K562 (cell line): ENCODE measurements at regions not wholly inside any gene's neighbourhood (a gene's known extent, or its start where the extent isn't known, plus 50 kb on each side); places are given as distances from the start of the nearest gene placed in this dataset.

Experiments
- ATAC-seq: fragments of 200-7000 bp; cut with Tn5 transposase; 3 replicates; pipeline ENCODE4 v1.9.1; 2020; ENCODE audit warnings: moderate library complexity
- BruUV-seq: library from RNA; stranded (reverse); fragments of 400-500 nt; replicated peaks from 2 replicates; lab custom pipeline; 2021; lab: Mats Ljungman, UMichigan
- CTCF ChIA-PET: fragments of 300-600 bp; formaldehyde crosslinking; extraction: SDS; loops from one replicate; lab custom pipeline; 2021; ENCODE audit warnings: low intra/inter-chr PET ratio; lab: Yijun Ruan, JAX
- POLR2A ChIA-PET: fragments of 300-600, 350-650 bp; sonication (Branson Sonifier 250); formaldehyde crosslinking; extraction: SDS; loops from one replicate; lab custom pipeline; 2021; ENCODE audit warnings: antibody characterized with exemption, inconsistent platforms; lab: Yijun Ruan, JAX
- DNase-seq, 4 experiments: peaks; one replicate each; pipeline versions ENCODE4 v3.0.0 to v3.0.0-alpha.2; 2011 to 2018; ENCODE audit warnings: low spot score in 3 of 4, mixed read lengths in 3 of 4; ENCODE audit errors: extremely low read depth in 1 of 4
- FAIRE-seq: peaks from 2 replicates; lab custom pipeline; 2011; peaks lifted over from hg19 to GRCh38; lab: Jason Lieb, UNC
- H2AFZ ChIP-seq: 2 replicates; pipeline ENCODE4 v1.6.0; 2011; ENCODE audit warnings: low read depth, low read length, control low read depth, inconsistent platforms
- H3K27ac ChIP-seq: fragments of 200-600 bp; 3 replicates; pipeline ENCODE4 v1.8.0; 2011; ENCODE audit warnings: low read depth, mild to moderate bottlenecking, control low read depth, inconsistent platforms, low read length, moderate library complexity, mixed read lengths; ENCODE audit errors: extremely low read depth
- H3K27me3 ChIP-seq, 2 experiments: fragments of 300-600 bp in 1 of 2; 2 replicates in 1 of 2; 3 replicates in 1 of 2; pipeline versions ENCODE4 v1.6.0 to v1.8.0; 2011; ENCODE audit warnings: inconsistent platforms in 2 of 2, low read length in 2 of 2, mild to moderate bottlenecking in 1 of 2, mixed read lengths in 1 of 2, moderate library complexity in 1 of 2; ENCODE audit not compliant: control insufficient read depth in 2 of 2, insufficient read depth in 2 of 2
- H3K36me3 ChIP-seq: fragments of 300-600 bp; 3 replicates; pipeline ENCODE4 v1.8.0; 2011; ENCODE audit warnings: mild to moderate bottlenecking, low read length, inconsistent platforms; ENCODE audit not compliant: control insufficient read depth, insufficient read depth
- H3K4me1 ChIP-seq, 2 experiments: fragments of 200-600 bp in 1 of 2; replicated peaks in 1 of 2; 2 replicates in 1 of 2; 3 replicates in 1 of 2; pipeline versions ENCODE4 v1.5.1 to v1.8.0; 2011; ENCODE audit warnings: inconsistent platforms in 2 of 2, low read length in 2 of 2, mild to moderate bottlenecking in 1 of 2, mixed read lengths in 1 of 2, moderate library complexity in 1 of 2; ENCODE audit not compliant: control insufficient read depth in 2 of 2, insufficient read depth in 2 of 2
- H3K4me2 ChIP-seq: 2 replicates; pipeline ENCODE4 v1.6.1; 2011; ENCODE audit warnings: low read length, control low read depth, inconsistent platforms, mixed read lengths; ENCODE audit not compliant: insufficient read depth
- H3K4me3 ChIP-seq: fragments of 200-600 bp; sonication (generic), shearing (Covaris generic); 2 replicates; pipeline ENCODE4 v1.5.1; 2016; ENCODE audit warnings: control low read depth, inconsistent platforms
- H3K79me2 ChIP-seq: fragments of 200-600 bp; 3 replicates; pipeline ENCODE4 v1.8.0; 2011; ENCODE audit warnings: low read length, inconsistent platforms; ENCODE audit not compliant: control insufficient read depth, insufficient read depth
- H3K9ac ChIP-seq, 2 experiments: 2 replicates each; pipeline versions ENCODE4 v1.6.0 to v1.6.1; 2011; ENCODE audit warnings: low read depth in 2 of 2, low read length in 2 of 2, control low read depth in 1 of 2, inconsistent platforms in 1 of 2, mild to moderate bottlenecking in 1 of 2, mixed read lengths in 1 of 2; ENCODE audit not compliant: insufficient read depth in 1 of 2
- H3K9me1 ChIP-seq: one replicate; pipeline ENCODE4 v1.6.0; 2011; ENCODE audit warnings: inconsistent platforms, mild to moderate bottlenecking, low read length, moderate library complexity; ENCODE audit not compliant: control insufficient read depth, insufficient read depth
- H3K9me3 ChIP-seq: replicated peaks from 2 replicates; pipeline ENCODE4 v1.5.1; 2011; ENCODE audit warnings: low read depth, low read length, inconsistent platforms; ENCODE audit not compliant: control insufficient read depth, insufficient read depth
- H4K20me1 ChIP-seq: replicated peaks from 2 replicates; pipeline ENCODE4 v1.6.1; 2011; ENCODE audit warnings: low read length, inconsistent platforms, mixed read lengths; ENCODE audit not compliant: control insufficient read depth, insufficient read depth
- CAMTA2 ChIP-seq: fragments of 250-450 bp; sonication (Bioruptor Pico); conservative IDR thresholded peaks from 2 replicates; pipeline ENCODE4 v1.5.1; 2022
- NEUROD1 ChIP-seq: fragments of 150-350 bp; IDR thresholded peaks from 2 replicates; pipeline ENCODE4 v1.6.1; 2014; ENCODE audit warnings: borderline replicate concordance, low read length, low read depth; ENCODE audit not compliant: partially characterized antibody
- SIN3B ChIP-seq: fragments of 450-650 bp; IDR thresholded peaks from 2 replicates; pipeline ENCODE4 v1.6.1; 2017; ENCODE audit warnings: low read depth, mild to moderate bottlenecking, moderate library complexity
- TAF1 ChIP-seq: IDR thresholded peaks from 2 replicates; pipeline ENCODE4 v1.6.1; 2011; ENCODE audit warnings: mild to moderate bottlenecking, low read length, moderate library complexity; ENCODE audit not compliant: insufficient read depth, control insufficient read depth, severe bottlenecking; ENCODE audit errors: extremely low read depth
- WHSC1 ChIP-seq: IDR thresholded peaks from one replicate; pipeline ENCODE4 v1.6.1; 2012; ENCODE audit warnings: low read length, control low read depth, inconsistent platforms
- WGBS: fragments of 100-300 bp; shearing (Covaris generic); methylation state at CpG from one replicate; pipeline ENCODE4 v1.1.6; 2016; ENCODE audit warnings: low coverage, mixed read lengths; ENCODE audit not compliant: insufficient coverage; ENCODE audit errors: missing lambda C conversion rate; 5-methylcytosine and 5-hydroxymethylcytosine counted together
- in situ Hi-C: fragments of 300-500 bp; cut with MboI; formaldehyde crosslinking; loops from 4 replicates; pipeline ENCODE4 v1.15.0; 2018; ENCODE audit warnings: inconsistent platforms, mixed read lengths
- intact Hi-C: fragments of 100-400 bp; cut with micrococcal nuclease; formaldehyde crosslinking; loops from 2 replicates; pipeline ENCODE4 v1.14.2; 2022

- Histone ChIP-seq H3K4me2 (no peak overlapping the region), H3K9me1 (no peaks in the 10 kb centered on the region)
- FAIRE-seq, result no peak
- TF ChIP-seq TAF1 (no peak), NEUROD1 (no peak), SIN3B (no peak), WHSC1 (no peak), CAMTA2 (no peak)
- TF ChIP-seq, all 486 proteins: peak for 0
- Histone ChIP-seq H2AFZ (no peak overlapping the region), H3K27ac (no peak overlapping the region), H3K4me3 (no peak overlapping the region), H4K20me1 (no peaks in the 10 kb centered on the region), H3K9me3 (no peaks in the 10 kb centered on the region), H3K79me2 (no peaks in the 10 kb centered on the region), H3K9ac (no peak overlapping the region), H3K36me3 (no peaks in the 10 kb centered on the region), H3K4me1 (no peaks in the 10 kb centered on the region), H3K27me3 (peaks cover 4% of the 10 kb centered on the region in 2 experiments; a peak in 4 of 5 replicates)
- no TSS peak for BruUV-seq
- ChIA-PET CTCF (no interaction called here), POLR2A (interaction anchor here (0.6 to 1.2 kb wide), 2 partner anchors 8 to 18 kb away, joined by 3 read pairs; no protein-coding TSS in a partner anchor)
- 4% methylated on average over 2 of the region's 2 CpGs for WGBS
- ATAC-seq (no peak; the same call in 2 of the 3 replicates), DNase-seq (no peak)
- intact Hi-C loops (no loop called here), in situ Hi-C loops (loop anchor here (25.0 kb wide), 2 partner anchors 1151 to 1301 kb away; no protein-coding TSS in a partner anchor)
Observed at GRCh38 chr10:63738410-63738809, 217.2 kb downstream of the REEP3 start.
